GM12891 (cell line): ENCODE measurements at regions not wholly inside any gene's neighbourhood (a gene's known extent, or its start where the extent isn't known, plus 50 kb on each side); places are given as distances from the start of the nearest gene placed in this dataset.
"Not testable (repeated sequence)": the region's sequence is repeated elsewhere in the genome, so short reads cannot be mapped to it uniquely, and the experiment has no call there.

Source experiments
- DNase-seq: peaks from one replicate; pipeline ENCODE4 v3.0.0; 2011; ENCODE audit warnings: low spot score; ENCODE audit not compliant: insufficient read length
- FAIRE-seq: peaks from 2 replicates; lab custom pipeline; 2011; peaks lifted over from hg19 to GRCh38; lab: Jason Lieb, UNC
- PAX5 ChIP-seq: IDR thresholded peaks from 2 replicates; pipeline ENCODE4 v1.6.1; 2011; ENCODE audit warnings: low read length, moderate library complexity, mild to moderate bottlenecking; ENCODE audit not compliant: insufficient read depth, severe bottlenecking
- POLR2A ChIP-seq: IDR thresholded peaks from 2 replicates; pipeline ENCODE4 v1.6.1; 2011; ENCODE audit warnings: low read depth, low read length, control low read depth
- POLR2AphosphoS5 ChIP-seq: IDR thresholded peaks from 2 replicates; pipeline ENCODE4 v1.6.1; 2011; ENCODE audit warnings: low read depth, low read length, control low read depth
- POU2F2 ChIP-seq: IDR thresholded peaks from 2 replicates; pipeline ENCODE4 v1.6.1; 2011; ENCODE audit warnings: low read depth, mild to moderate bottlenecking, control low read depth, low read length, moderate library complexity
- SPI1 ChIP-seq: IDR thresholded peaks from 2 replicates; pipeline ENCODE4 v1.6.1; 2011; ENCODE audit warnings: low read depth, low read length, control low read depth
- TAF1 ChIP-seq: IDR thresholded peaks from 2 replicates; pipeline ENCODE4 v1.6.1; 2011; ENCODE audit warnings: low read depth, low read length, control low read depth

DNA sequence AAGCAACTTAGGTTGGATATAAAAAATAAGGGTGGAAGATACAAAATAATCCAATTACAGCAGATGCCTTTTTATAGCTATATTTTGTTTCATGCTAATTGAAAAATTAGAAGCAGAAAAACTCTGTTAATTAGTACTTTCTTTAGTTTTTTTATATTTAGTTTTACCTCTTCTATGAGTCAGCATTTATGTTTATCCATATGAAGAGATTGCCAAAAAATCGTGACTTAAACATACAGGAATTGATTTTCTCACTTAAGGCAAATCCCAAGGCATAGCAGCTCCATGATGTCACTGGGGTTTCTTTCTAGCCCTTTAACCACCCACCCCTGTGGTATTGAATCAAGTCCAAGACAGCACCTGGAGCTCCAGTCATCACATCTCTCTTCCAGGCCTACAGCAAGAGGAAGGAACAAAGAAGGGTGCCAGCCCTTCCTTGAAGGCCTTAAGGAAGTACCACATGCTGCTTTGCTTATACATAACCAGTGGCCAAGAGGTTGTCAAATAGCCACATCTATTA lies 365.8 kb upstream of the TENM3 start:
- DNase-seq: no peak
- FAIRE-seq: no peak
- TF ChIP-seq TAF1: no peak
- no peak for TF ChIP-seq PAX5
- no peak for TF ChIP-seq POLR2AphosphoS5
- TF ChIP-seq POLR2A: no peak

DNA sequence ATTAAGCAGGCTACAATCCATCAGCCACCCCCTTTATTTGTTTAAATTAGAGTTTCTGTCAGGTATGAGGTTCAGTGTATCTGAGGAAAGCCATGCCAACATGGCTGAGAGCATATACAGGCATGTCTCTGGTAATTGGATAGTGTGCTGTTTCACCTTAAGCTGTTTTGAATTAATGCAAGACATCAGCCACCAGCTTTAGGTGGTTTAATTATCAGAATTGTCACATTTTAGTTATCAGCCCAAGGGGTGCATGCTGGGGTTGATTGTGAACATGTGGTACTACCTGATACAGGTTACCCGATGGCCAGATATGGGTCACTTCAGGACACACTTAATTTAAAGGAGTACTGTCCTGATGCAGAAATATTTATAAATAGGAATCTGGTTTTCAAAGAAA lies 353.2 kb upstream of the TENM3 start:
- no peak for DNase-seq
- no peak for TF ChIP-seq POLR2AphosphoS5
- no peak for TF ChIP-seq SPI1
- TF ChIP-seq TAF1: no peak
- TF ChIP-seq POU2F2: no peak
- no peak for TF ChIP-seq PAX5
- no peak for TF ChIP-seq POLR2A
- no peak for FAIRE-seq

DNA sequence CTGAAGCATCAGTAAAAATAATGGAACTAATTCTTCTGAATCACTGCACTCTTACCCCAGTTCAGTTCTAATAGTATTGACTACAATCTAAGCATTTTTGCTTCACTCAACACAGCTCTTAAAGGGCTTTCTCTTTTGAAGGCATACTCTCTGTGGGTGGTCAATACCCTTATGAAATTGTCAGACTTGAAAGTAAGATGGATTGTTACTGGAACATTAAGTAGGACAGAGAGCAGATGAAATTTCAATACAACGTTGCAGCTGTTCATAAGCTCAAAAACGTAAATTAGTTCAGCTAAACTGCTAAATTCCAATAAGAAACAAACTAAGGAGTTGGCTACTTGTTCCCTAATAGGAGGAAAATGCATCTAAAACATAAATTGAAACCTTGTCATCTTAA lies 352.3 kb upstream of the TENM3 start:
- TF ChIP-seq PAX5 (no peak), SPI1 (no peak)
- DNase-seq (no peak), FAIRE-seq (no peak)

DNA sequence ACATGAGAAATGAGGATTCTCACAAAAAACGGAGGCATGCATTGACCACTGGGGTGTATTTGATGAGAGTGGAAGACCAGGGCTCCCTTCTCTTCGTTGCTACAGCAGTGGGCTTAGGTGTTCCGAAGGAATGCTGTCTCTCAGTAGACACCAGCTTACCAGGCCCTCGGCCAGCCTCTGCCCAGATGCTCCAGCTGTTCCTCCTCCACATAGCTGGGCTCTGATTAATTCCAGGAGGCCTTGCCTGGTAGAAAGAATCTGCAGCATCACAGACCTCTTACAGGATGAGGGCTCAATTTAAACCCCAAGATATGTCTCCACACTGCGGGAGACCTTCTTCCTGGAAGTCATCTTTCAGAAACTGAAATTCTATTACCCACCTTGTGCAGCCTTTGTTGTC lies 346.6 kb upstream of the TENM3 start:
- DNase-seq: no peak
- FAIRE-seq: no peak
- TF ChIP-seq POU2F2 (no peak), PAX5 (no peak), POLR2A (no peak), SPI1 (no peak), POLR2AphosphoS5 (no peak), TAF1 (no peak)

DNA sequence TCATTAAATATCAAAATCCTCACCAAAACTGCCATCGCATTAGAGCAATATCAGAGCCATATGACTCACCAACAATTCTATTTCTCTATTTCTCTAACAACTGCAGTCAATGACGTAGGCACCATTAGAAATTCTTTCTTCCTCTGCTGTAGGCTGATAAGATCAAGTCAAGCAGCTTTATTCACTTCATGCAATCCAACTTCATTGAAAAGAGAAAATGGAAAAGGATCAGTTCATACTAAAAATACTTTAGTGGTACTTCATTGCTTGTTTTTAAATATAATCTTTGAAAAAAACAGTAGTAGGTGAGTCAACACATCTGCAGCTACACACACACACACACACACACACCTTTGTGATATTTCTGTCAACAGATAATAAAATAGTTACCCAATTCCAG lies 345.3 kb upstream of the TENM3 start:
- DNase-seq: no peak
- FAIRE-seq: no peak

DNA sequence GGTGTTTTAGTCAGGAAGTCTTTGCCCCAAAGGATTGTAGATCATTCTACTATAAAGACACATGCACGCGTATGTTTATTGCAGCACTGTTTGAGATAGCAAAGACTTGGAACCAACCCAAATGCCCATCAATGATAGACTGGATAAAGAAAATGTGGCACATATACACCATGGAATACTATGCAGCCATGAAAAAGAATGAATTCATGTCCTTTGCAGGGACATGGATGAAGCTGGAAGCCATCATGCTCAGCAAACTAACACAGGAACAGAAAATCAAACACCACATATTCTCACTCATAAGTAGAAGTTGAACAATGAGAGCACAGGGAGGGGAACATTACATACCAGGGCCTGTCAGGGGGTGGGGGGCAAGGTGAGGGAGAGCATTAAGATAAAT lies 340.8 kb upstream of the TENM3 start:
- not testable (repeated sequence) for FAIRE-seq, DNase-seq

More for the DNA sequence above, 345.3 kb upstream of the TENM3 start:
- TF ChIP-seq POLR2AphosphoS5 (no peak), SPI1 (no peak), POU2F2 (no peak), TAF1 (no peak), PAX5 (no peak), POLR2A (no peak)

DNA sequence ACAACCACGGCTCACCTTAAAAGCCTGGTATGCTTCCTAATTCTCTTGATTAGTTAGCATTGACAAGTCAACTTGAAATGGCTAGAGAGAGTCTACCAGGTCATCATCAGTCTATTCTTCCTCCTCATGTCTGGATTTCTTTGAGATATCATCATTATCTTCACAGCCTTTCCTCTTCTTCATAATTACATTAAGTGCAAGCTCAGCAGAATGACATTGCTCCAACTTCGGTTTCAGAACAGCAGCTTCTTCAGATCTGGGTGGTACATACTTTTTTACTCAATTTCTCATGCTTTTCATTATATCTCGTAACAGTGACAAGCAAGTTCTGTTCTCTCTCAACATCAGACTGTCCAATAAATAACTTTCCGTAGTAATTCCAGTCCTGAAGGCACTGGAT lies 337.5 kb upstream of the TENM3 start:
- no peak for FAIRE-seq
- no peak for DNase-seq
- no peak for TF ChIP-seq PAX5
- TF ChIP-seq POLR2A: no peak
- TF ChIP-seq POU2F2: no peak
- TF ChIP-seq TAF1: no peak
- TF ChIP-seq POLR2AphosphoS5: no peak
- TF ChIP-seq SPI1: no peak

DNA sequence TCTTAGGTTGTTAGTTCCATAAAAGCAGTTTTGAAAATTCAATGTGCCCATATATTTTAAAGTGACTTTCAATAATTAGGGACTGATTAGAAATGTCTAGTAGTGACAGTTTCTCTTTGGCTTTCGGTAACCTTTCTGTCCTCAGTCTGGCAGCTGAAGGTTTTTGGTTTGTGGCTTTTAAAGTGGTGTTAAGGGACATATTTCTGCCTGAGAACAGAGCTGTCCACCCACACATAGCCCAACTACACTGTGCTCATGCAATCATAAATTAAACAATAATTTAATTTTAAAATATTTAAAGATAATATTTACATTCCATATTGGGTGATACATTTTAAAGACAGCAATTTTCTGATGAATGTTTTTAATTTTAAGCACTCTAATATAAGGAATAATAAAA lies 335.0 kb upstream of the TENM3 start:
- FAIRE-seq: no peak
- DNase-seq: no peak
- TF ChIP-seq POLR2A (no peak), POU2F2 (no peak)

DNA sequence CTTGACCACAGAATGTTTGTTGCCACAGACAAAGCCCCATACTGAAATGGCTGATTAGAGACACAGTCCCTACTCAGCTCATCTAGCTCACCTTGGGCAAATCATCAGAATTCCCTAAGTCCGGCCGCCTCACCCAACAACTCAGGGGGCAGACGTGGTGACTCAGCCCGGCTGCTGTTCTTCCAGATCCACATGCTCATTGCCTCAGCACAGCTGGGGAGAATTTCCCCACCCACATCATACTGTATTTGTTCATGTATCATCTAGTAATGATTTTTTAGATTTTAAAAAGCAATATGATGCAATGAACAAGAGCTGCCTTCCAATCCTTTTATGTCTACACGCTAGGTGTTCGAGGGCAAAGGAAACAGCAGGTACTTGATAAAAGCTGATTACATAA lies 333.8 kb upstream of the TENM3 start:
- DNase-seq: no peak
- FAIRE-seq: no peak
- TF ChIP-seq POU2F2: no peak
- no peak for TF ChIP-seq TAF1
- no peak for TF ChIP-seq SPI1
- TF ChIP-seq POLR2A: no peak
- TF ChIP-seq PAX5: no peak
- TF ChIP-seq POLR2AphosphoS5: no peak

DNA sequence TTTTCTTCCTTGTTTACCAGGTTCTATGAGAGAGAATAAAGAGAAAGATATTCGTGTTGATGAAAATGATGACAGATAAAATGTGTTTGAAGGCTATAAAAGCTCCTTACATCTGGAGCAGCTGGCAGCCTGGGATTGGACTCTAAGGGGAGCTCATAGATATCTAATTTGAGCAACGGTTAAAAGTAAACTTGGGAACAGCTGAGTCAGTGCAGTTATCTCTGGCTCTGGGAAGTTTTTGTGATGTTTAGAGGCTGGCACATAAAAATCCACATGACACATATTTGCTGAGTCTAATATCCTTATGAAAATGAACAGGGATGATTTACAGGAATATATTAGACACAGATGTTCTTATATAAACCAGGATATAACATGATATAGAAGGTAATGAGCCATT lies 331.8 kb upstream of the TENM3 start:
- TF ChIP-seq POLR2A (no peak), POLR2AphosphoS5 (no peak), PAX5 (no peak), POU2F2 (no peak), TAF1 (no peak), SPI1 (no peak)
- FAIRE-seq: no peak

DNA sequence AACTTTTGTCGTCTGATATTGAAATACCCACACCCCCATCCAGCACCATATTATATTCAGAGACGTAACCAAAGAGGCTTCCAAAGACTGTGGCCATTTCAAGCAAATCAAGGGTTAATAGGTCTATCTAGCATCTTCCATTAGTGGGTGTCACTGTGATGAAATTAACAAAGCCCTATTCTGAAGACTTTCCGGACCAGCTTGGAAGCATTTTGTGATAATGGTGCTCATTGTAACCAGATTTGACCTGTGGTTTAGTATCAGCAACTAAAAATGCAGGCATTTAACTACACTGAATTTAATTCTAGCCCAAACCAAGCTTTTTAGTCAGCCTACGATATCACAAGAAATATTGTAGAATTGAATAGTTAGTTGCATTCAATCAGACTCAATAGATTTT lies 309.7 kb upstream of the TENM3 start:
- TF ChIP-seq POU2F2: no peak
- TF ChIP-seq PAX5: no peak
- TF ChIP-seq POLR2AphosphoS5: no peak
- DNase-seq (no peak), FAIRE-seq (no peak)

More for the DNA sequence above, 331.8 kb upstream of the TENM3 start:
- DNase-seq: no peak

DNA sequence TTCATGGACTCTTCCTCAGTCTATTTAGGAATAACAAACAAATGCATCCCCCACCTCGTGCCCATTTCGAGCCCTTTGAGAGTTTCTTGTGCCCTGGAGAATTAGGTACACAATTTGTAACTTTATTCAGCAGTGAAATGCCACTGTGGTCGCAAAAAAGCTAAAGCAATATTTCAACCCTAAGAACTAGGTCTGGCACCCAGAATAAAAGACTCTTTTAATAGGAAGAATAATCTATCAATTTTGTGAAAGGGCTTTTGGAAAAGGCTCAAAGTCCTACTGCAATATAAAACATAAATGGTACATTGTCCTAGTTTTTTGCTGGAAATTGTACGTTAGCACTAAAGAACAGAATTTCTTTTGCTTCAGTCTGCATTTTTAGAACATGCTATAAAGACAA lies 304.6 kb upstream of the TENM3 start:
- TF ChIP-seq POLR2A: no peak
- no peak for TF ChIP-seq POU2F2
- no peak for TF ChIP-seq SPI1
- TF ChIP-seq PAX5: no peak
- no peak for TF ChIP-seq TAF1
- no peak for TF ChIP-seq POLR2AphosphoS5
- no peak for FAIRE-seq
- DNase-seq: no peak
